ENCODE measurements at regions not wholly inside any gene's neighbourhood (a gene's known extent, or its start where the extent isn't known, plus 50 kb on each side); places are given as distances from the start of the nearest gene placed in this dataset.

GRCh38 chr16:54437401-54437800 is 150.8 kb upstream of the IRX3 start:
- TF ChIP-seq MAX (IDR thresholded peaks at IDR 0.05; ENCODE audit: low read depth, low read length): no peak
- TF ChIP-seq CTCF (IDR thresholded peaks at IDR 0.05; ENCODE audit: low read depth, low read length): no peak
- TF ChIP-seq POLR2A (IDR thresholded peaks at IDR 0.05; ENCODE audit: extremely low read depth, insufficient read length): no peak
